Ovary (tissue), 7 donors: ENCODE measurements at regions not wholly inside any gene's neighbourhood (a gene's known extent, or its start where the extent isn't known, plus 50 kb on each side); places are given as distances from the start of the nearest gene placed in this dataset.

Source experiments
- DNase-seq, 5 donors: peaks; one replicate each; pipeline ENCODE4 v3.0.0-alpha.2; 2019 to 2020
- H3K27ac ChIP-seq, 2 donors: fragments of 200-600 bp; one replicate each; pipeline versions ENCODE4 v1.5.1 to v1.8.0; 2019 to 2022
- H3K27me3 ChIP-seq: fragments of 200-600 bp; one replicate; pipeline ENCODE4 v1.8.0; 2022
- H3K36me3 ChIP-seq: fragments of 200-600 bp; sonication (generic); one replicate; pipeline ENCODE4 v1.5.1; 2019
- H3K4me1 ChIP-seq: one replicate; pipeline ENCODE4 v1.8.1; 2013; ENCODE audit warnings: mild to moderate bottlenecking, moderate library complexity; ENCODE audit not compliant: insufficient read depth
- H3K4me3 ChIP-seq: fragments of 200-600 bp; sonication (generic); one replicate; pipeline ENCODE4 v1.5.1; 2017
- H3K9me3 ChIP-seq, 2 donors: fragments of 200-600 bp in 1 of 2; sonication (generic) in 1 of 2; one replicate each; pipeline versions ENCODE4 v1.5.1 to v1.8.1; 2013 to 2019; ENCODE audit warnings: mild to moderate bottlenecking in 1 of 2, moderate library complexity in 1 of 2
- CTCF ChIP-seq, 3 donors: fragments of 450-650 bp in 2 of 3; fragments of 200-600 bp in 1 of 3; IDR thresholded peaks; one replicate each; pipeline versions ENCODE4 v1.5.1 to v1.8.0; 2016 to 2022; ENCODE audit warnings: antibody characterized with exemption in 3 of 3, mild to moderate bottlenecking in 1 of 3
- EP300 ChIP-seq: sonication (generic); formaldehyde crosslinking; IDR thresholded peaks from one replicate; pipeline ENCODE4 v1.6.1; 2017; ENCODE audit warnings: antibody characterized with exemption
- POLR2A ChIP-seq: fragments of 450-650 bp; IDR thresholded peaks from one replicate; pipeline ENCODE4 v1.6.1; 2017; ENCODE audit warnings: antibody characterized with exemption, mild to moderate bottlenecking, moderate library complexity
- WGBS, 3 donors: extraction: QIAGEN DNeasy Blood & Tissue Kit in 1 of 3; methylation state at CpG; one replicate each; pipeline versions ENCODE4 v1.1.5 to v1.1.7; 2013 to 2017; 5-methylcytosine and 5-hydroxymethylcytosine counted together
- intact Hi-C, 4 donors: fragments of 100-400 bp; cut with DNase I; formaldehyde crosslinking; loops; one replicate each; pipeline versions ENCODE4 v1.11.0 to v1.15.1; 2022 to 2023
- donor health status: DM: no; HTN: no; CAD: no; lungs with moderate emphysema.
- donor health status: DM: no; HTN: no; CAD: no.
- donor health status: Bipolar disorder and iron deficiency.
- donor health status: DM: no; HTN: no; CAD: no.
- donor health status: DM: yes; HTN: yes; CAD: no.

- no peaks in the 10 kb centered on the region for H3K4me1 ChIP-seq
- no peaks in the 10 kb centered on the region for H3K27me3 ChIP-seq
- H3K27ac ChIP-seq = no peak overlapping the region
- no peaks in the 10 kb centered on the region for H3K9me3 ChIP-seq
- no peaks in the 10 kb centered on the region for H3K36me3 ChIP-seq
- 43 to 61% (median 53%) methylated on average over 2 of the region's 2 CpGs for WGBS, 3 donors
- DNase-seq = no peak
- intact Hi-C loops = no loop called here
- TF ChIP-seq EP300 (no peak), POLR2A (no peak), CTCF (IDR thresholded peaks at IDR 0.05) (no peak)
- H3K4me3 ChIP-seq = no peak overlapping the region
These were observed 274.4 kb downstream of the IDS start for GRCh38 chrX:149230689-149231088.

- no peak for DNase-seq
- Histone ChIP-seq H3K9me3 (no peaks in the 10 kb centered on the region), H3K27ac (no peak overlapping the region), H3K4me1 (no peaks in the 10 kb centered on the region), H3K4me3 (no peak overlapping the region), H3K36me3 (no peaks in the 10 kb centered on the region), H3K27me3 (no peaks in the 10 kb centered on the region)
- intact Hi-C loops = no loop called here
- WGBS, 3 donors = 66 to 74% (median 72%) methylated on average over 2 of the region's 2 CpGs
- TF ChIP-seq CTCF (IDR thresholded peaks at IDR 0.05) (no peak), POLR2A (no peak), EP300 (no peak)
These were observed 281.3 kb downstream of the IDS start for GRCh38 chrX:149223854-149224253.

- WGBS, 3 donors = 30 to 56% (median 34%) methylated on average over 1 of the region's 1 CpG
- DNase-seq = no peak
- Histone ChIP-seq H3K36me3 (no peaks in the 10 kb centered on the region), H3K27ac (no peak overlapping the region), H3K9me3 (no peaks in the 10 kb centered on the region), H3K4me1 (no peaks in the 10 kb centered on the region), H3K27me3 (no peaks in the 10 kb centered on the region), H3K4me3 (no peak overlapping the region)
- TF ChIP-seq POLR2A = no peak
- intact Hi-C loops = no loop called here
These were observed 283.1 kb downstream of the IDS start for GRCh38 chrX:149222040-149222439.

GRCh38 chrX:149221230-149221629 is 283.9 kb downstream of the IDS start:
- no peaks in the 10 kb centered on the region for H3K4me1 ChIP-seq
- no peaks in the 10 kb centered on the region for H3K36me3 ChIP-seq
- H3K27me3 ChIP-seq = no peaks in the 10 kb centered on the region
- intact Hi-C loops = no loop called here
- TF ChIP-seq EP300 = no peak
- no peak for TF ChIP-seq POLR2A
- TF ChIP-seq CTCF (IDR thresholded peaks at IDR 0.05) = no peak
- H3K27ac ChIP-seq = no peak overlapping the region
- no peak overlapping the region for H3K4me3 ChIP-seq
- WGBS, 3 donors = 14 to 27% (median 25%) methylated on average over 6 of the region's 6 CpGs
- H3K9me3 ChIP-seq = no peaks in the 10 kb centered on the region
- DNase-seq = no peak

- H3K4me3 ChIP-seq = no peak overlapping the region
- H3K36me3 ChIP-seq = no peaks in the 10 kb centered on the region
- no peaks in the 10 kb centered on the region for H3K27me3 ChIP-seq
- no peaks in the 10 kb centered on the region for H3K9me3 ChIP-seq
- H3K27ac ChIP-seq = no peak overlapping the region
- no peak for TF ChIP-seq EP300
- no peak for TF ChIP-seq POLR2A
- TF ChIP-seq CTCF (IDR thresholded peaks at IDR 0.05) = no peak
- 30 to 39% (median 37%) methylated on average over 1 of the region's 1 CpG for WGBS, 3 donors
- H3K4me1 ChIP-seq = no peaks in the 10 kb centered on the region
- intact Hi-C loops = no loop called here
- no peak for DNase-seq
These were observed 291.8 kb downstream of the IDS start for GRCh38 chrX:149213264-149213663.
